ENCODE measurements at regions not wholly inside any gene's neighbourhood (a gene's known extent, or its start where the extent isn't known, plus 50 kb on each side); places are given as distances from the start of the nearest gene placed in this dataset.
"Not testable (repeated sequence)": the region's sequence is repeated elsewhere in the genome, so short reads cannot be mapped to it uniquely, and the experiment has no call there.

DNA sequence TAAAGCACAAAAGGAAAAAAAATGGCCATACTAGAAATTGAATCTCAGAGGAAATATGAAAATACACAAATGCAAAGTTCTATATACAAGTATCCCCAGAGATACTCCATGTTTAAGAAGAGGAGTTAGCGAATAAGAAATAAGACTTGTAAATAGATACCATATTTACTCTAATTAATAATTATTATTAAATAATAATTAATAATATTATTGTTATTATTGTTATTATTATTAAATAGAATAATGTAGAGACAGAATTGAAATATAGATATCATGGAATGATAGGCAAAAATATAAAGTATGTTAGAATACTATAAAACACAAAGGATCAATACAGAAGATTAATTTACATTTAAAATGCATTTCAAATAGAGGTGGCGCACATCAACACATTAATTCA, 1047.5 kb upstream of the MIR17HG start:
- DNase-seq: no peak

GRCh38 chr13:90302107-90302506, 1045.4 kb upstream of the MIR17HG start:
- DNase-seq: no peak

GRCh38 chr13:90305796-90306195, 1041.7 kb upstream of the MIR17HG start:
- DNase-seq: no peak

DNA sequence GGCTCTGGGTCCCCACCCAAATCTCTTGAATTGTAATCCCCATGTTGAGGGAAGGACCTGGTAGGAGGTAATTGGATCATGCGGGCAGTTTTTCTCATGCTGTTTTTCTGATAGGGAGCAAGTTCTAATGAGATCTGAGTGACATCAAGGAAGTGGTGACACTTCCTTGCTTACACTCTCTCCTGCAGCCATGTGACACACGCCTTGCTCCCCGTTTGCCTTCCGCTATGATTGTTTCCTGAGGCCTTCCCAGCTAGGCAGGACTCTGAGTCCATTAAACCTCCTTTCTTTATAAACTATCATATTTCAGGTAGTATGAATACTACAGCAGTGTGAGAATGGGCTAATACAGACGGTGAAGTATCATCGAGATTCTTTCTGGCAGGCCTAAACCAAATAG, 1040.4 kb upstream of the MIR17HG start:
- no peak for DNase-seq

GRCh38 chr13:90308249-90308648, 1039.2 kb upstream of the MIR17HG start:
- DNase-seq: no peak

DNA sequence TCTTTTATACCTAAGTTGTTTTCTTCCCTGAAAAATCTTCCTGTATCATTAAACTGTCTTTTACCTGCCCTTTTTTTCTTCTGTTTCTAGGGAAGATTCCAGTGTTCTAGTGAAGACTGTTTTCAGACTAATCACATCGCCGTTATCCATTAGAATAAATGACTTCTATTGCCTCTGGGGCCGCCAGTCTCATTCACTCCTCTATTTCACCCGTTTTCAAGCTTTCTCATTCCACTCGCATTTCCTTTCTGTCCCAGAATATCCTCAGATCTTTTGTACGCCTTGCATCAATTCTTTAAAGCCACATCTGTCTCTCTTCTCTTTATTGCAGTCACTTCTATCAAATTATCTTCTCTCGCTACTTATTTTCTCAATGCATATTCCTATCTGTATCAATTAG, 1035.6 kb upstream of the MIR17HG start:
- no peak for DNase-seq

DNA sequence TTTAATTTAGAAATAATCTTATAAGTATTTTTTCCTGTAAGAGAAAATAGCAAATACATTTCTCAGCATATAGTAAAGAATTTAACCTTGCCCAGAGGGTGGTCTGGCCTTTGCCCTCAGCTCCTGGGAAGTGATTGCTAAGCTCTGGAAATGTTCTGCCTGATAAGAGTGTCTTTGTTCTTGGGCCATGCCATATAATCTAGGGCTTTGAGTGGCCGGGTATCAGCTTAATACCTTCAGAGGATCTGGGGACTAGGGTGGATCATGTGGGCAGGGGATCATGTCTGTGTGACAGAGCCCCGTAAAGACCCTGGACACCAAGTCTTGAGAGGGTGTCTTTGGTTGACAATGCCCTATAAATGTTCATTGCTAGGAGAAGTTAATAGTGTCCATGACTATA, 1032.4 kb upstream of the MIR17HG start:
- DNase-seq: no peak

DNA sequence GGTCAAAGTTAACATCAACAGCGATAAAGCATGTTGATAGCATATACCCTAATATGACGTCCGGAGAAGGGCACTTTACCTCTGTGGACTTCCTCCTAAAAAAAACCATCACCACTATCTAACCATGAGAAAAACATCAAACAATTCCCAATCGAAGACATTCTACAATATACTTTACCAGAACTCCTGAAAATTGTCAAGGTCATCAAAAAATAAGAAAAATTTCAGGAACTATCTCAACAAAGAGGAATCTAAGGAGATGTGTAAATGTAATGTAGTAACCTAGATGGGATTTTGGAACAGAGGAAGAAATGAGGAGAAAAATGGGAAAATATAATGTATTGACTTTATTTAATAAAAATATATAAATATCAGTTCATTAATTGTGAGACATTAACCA, 1026.8 kb upstream of the MIR17HG start:
- DNase-seq: no peak

- DNase-seq: no peak
These were observed 1026.1 kb upstream of the MIR17HG start for GRCh38 chr13:90321281-90321931.

- DNase-seq: no peak
These were observed 1017.8 kb upstream of the MIR17HG start for GRCh38 chr13:90329641-90330040.

GRCh38 chr13:90331974-90332373, 1015.5 kb upstream of the MIR17HG start:
- no peak for DNase-seq

DNA sequence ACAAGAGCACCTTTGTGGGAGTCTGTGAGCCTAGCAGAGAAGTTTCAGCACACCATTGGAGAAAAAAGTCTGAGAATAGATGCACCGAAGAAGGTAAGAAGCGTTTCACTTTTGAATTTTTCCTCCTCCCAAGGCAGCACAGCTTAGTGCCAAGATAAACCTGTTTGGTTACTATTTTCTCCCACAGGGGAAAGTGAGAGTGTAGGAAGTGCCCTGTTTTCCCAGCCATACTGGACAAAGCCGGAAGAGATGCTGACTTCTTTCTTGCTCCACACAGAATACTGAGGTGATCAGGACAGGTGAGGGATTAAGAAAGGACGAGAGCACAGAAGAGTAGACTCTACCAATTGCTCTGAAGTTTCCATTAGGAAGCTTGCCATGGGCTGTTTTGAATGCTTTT, 1011.0 kb upstream of the MIR17HG start:
- no peak for DNase-seq

- not testable (repeated sequence) for DNase-seq
These were observed 1006.1 kb upstream of the MIR17HG start for GRCh38 chr13:90341348-90341747.

- DNase-seq: not testable (repeated sequence)
These were observed 998.9 kb upstream of the MIR17HG start for GRCh38 chr13:90348477-90349136.

GRCh38 chr13:90352763-90353162, 994.7 kb upstream of the MIR17HG start:
- no peak for DNase-seq

DNA sequence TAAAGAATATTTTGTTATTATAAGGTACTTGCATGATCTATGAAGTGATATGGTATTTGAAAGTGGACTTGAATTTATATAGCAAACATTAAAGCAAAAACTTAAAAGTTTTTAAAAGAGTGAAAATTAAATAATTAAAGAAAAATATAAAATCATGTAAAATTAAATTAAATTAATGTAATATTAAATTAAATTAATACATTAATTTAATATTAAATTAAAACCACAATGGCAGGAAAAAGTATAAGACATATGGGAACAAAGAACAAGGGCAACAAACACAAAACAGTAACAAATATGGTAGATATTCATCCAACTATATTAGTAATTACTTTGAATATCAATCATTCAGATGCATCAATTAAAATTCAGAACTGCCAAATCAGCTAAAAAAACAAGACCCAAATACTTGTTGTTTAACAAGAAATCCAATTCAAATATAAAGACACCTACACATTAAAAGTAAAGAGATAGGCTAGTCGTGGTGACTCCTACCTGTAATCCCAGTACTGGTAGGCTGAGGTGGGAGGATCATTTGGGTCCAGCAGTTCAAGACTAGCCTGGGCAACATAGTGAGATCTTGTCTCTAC, 992.2 kb upstream of the MIR17HG start:
- no peak for DNase-seq

DNA sequence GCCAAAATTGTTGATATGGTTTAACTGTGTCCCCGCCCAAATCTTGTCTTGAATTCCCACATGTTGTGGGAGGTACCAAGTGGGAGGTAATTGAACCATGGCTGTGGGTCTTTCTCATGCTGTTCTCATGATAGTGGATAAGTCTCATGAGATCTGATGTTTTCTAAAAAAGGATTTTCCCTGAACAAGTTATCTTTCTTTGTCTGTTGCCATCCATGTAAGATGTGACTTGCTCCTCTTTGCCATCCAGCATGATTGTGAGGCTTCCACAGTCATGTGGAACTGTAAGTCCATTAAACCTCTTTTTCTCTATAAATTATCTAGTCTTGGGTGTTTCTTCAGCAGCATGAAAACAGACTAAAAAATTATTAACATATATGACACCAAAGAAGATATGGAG, 986.7 kb upstream of the MIR17HG start:
- no peak for DNase-seq

DNA sequence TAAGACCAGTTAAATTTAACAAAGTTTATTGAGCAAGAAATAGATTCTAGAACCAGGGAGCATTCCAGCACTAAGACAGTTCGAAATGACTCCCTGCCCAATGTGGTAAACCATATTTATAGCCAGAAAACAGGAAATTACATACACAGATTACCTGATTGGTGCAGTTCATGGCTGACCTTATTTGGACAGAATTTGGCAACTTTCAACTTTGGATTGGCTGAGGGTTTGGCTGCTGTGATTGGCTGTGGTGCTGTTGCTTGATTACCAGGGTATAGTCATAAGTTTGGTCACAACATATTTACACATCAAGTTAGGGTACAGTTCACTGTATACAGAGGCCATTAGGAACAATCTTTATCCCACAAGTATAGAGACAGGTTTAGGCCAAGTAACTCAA, 984.8 kb upstream of the MIR17HG start:
- peak; percentile 63 for DNase-seq

DNA sequence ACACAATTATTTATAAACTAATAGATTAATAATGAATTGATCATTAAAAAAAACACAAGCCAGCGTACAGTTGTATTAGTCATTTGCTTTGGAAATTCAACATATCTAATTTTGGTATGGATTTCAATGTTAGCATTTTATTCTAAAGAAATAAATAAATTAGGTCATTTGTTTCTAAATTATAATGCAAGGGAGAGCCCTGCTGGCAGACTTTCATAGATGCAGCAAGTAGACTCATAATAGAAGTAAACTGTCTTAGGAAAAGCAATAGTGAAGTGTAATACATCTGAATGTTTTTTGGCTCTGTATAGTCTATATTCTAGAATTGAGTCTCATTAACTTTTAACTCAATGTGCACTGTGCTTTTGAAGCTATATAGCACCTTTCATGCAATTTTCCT, 982.4 kb upstream of the MIR17HG start:
- DNase-seq: no peak

- no peak for DNase-seq
These were observed 973.3 kb upstream of the MIR17HG start for GRCh38 chr13:90374168-90374567.

DNA sequence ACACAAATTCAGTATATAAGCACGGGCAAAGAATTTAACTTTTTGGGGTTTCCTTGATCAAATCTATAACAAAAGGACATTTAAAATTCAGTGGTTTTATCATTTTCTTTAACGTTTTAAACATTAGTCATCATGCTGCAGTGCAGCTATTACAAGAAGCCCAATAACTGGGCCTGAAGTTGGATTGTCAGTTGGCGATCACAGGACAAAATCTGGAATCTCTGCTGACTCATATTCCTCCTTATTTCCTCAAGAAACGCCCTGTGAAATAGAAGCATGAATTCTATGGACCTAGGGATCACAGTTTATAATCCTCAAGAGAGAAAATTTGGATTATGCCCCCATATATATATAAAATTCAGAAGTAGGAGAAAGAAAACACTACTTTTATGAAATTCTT, 971.6 kb upstream of the MIR17HG start:
- no peak for DNase-seq

GRCh38 chr13:90382425-90382824, 965.1 kb upstream of the MIR17HG start:
- no peak for DNase-seq

DNA sequence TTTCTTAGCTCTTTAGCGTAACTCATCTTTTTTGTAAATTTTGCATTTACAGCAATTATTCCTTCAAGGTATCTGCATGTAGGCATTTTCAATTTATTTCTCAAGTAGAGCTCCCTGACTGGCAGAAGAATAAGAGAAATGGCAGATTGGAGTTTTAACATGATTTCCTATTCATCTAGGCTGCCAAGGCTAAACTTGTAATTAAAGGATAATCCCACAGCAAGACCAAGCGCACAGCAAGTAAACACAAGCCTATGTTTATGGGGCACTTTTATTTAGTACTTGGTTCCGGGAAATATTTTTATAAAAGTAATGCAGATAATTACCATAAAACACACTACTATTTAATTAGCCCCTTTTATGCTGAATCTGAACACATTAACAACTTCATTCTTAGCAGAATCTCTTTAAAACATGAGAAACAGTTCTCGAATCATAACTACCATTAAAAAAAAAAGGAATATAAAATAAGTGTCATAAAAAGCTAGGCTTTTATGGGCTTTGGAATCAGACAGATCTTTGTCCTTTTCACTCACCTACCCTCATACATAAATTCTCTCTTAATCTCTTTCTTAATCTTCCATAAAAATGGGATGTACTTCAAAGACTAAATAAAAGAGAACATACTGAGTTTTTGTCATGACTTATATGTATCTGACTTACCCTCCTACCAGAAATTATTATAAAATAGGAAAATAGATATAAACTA, 961.6 kb upstream of the MIR17HG start:
- no peak for DNase-seq

GRCh38 chr13:90388887-90389452, 958.5 kb upstream of the MIR17HG start:
- no peak for DNase-seq

Measured in MV-4-11 (cell line).